Hematopoietic multipotent progenitor cell treated with erythropoietin and hydrocortisone succinate and interleukin-3 and kit ligand, for 8 days (in vitro differentiated cells): ENCODE measurements at regions not wholly inside any gene's neighbourhood (a gene's known extent, or its start where the extent isn't known, plus 50 kb on each side); places are given as distances from the start of the nearest gene placed in this dataset.
"Not testable (repeated sequence)": the region's sequence is repeated elsewhere in the genome, so short reads cannot be mapped to it uniquely, and the experiment has no call there.

ENCODE experiments used
- DNase-seq: peaks from one replicate; pipeline ENCODE4 v3.0.0-alpha.2; 2015

DNA sequence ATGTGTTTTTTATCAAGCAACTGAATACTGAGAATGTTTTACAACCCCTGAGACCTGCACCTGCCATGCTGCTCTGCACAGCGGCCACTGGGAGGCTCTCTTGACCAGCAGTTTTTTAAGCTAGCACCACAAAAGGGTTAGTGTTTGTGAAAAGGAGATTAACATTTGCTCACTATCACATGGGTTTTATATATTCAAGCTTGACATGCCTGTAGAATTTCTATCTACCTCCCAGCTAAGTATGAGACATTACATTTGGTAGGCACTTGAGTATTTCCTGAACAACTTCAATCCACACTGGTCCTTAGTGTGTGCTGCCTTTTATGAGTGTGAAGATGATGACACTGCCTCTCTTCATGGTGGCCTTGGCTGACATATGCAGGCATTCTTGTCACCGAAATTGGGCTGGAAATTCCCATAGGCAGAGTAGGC, 1238.9 kb downstream of the UQCRFS1 start:
- no peak for DNase-seq

DNA sequence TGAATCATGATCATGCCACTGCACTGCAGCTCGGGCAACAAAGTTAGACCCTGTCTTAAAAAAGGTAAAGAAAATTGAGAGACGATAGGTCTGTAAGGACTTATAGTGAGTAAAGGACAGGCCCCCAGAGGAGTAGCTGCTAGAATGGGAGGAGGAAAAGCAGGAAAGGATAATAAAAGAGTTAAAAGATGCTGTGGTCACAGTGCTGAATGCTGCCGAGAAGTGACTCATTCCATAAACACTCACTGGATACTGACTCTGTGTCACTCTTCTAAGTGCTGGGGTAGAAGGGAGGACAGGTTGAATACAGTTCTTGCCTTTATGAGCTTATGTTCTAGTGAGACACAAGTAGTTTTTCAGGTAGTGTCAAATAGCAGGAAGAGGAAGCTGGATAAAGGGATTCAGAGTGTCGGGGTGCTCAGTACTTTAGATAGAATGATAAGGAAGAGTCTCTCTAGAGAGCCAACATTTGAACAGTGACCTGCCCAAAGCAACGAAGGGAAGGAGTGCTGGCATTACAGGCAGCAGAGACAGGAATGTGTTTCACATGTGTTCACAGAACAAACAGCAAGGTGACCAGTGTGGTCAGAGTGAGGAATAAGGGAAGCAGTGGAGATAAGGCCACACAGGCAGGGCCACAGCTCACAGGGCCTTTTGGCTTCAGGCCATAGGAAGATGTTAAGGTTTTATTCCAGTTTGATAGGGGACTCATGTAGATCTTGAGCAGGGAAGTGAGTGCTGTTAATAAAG, 1240.5 kb downstream of the UQCRFS1 start:
- DNase-seq, result no peak

DNA sequence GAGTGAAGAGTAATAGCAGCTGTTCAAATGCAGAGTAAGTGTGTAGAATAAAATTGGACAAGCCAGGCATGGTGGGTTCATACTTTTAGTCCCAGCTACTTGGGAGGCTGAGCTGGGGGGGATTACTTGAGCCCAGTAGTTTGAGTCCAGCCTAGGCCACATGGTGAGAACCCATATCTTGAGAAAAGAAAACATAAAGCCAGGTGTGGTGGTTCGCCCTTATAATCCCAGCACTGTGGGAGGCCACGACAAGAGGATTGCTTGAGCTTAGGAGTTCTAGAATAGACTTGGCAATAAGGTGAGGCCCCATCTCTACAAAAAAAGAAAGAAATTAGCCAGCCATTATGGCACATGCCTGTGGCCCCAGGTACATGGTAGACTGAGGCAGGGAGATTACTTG, 1241.1 kb downstream of the UQCRFS1 start:
- no peak for DNase-seq

DNA sequence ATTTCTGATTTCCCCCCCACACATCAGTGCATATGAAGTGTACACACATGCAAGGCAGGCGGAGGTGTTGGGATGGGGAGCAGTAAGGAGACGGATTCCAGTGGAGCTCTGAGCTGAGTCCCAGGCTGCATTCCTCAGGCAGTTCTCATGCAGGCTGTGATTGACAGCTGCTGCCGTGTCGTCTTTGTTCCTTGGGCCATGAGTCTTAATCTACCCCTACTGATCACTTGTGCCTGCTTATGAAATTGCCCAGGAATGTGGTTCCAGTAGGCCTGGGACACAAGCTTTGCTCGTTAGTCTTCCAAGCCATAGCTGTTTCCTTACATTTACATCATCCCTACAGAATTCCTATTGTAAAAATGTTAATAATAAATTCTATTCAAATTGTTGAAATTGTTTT, 1241.9 kb downstream of the UQCRFS1 start:
- no peak for DNase-seq

DNA sequence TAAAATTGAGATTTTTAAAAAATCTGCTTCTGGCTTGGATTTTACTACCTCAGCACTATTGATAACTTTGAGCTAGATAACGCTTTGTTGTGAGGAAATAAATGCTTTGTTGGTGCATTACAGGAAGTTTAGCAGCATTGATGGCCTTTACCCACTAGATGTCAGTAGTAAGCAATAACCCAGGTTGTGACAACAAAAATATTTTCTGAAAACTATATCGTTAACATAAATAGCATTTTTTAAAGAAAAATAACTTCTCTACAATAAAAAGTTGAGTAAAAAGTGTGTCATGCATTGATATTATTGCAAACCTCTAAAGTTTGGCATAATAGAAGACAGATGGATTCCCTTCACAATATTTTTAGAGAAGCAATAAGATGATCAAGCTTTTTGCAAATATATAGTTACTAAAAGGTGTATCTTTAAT, 1246.5 kb downstream of the UQCRFS1 start:
- DNase-seq, result peak; percentile 4

DNA sequence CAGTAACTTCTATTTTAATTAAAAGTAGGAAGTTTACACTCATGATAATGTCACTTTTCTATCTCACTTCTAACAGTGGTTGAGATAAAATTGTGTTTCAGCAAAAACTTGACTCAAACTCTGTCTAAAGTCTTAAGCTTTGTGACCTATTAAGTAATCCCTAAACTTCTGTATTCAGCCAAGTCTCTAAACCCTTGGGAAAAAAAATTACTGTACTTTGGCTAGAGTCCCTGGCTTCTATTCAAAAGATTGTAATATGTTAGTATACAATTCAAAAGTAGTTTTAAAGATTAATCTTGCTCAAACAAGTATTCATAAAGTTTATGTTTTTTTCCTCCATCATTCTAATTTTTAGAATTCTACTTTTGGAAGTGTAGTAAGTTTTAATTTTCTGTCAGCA, 1248.8 kb downstream of the UQCRFS1 start:
- DNase-seq, result no peak

DNA sequence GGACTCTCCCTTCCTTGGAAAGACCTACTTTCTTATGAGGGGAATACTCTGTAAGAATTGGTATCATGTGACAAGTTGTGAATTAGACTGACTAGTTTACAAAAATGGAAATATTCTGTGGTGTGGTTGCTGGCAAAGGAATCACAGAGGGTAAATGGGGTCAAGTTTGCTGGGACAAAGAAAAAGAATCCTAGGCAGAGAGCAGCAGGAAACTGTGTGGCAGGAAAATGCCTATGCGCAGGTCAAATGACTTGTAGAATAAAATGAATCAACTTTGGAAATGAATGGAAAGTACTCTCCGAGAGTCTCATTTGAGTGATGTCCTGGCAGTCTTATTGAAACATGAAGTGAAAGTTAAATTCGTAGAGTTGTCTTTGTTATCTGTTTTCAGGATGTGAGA, 1250.7 kb downstream of the UQCRFS1 start:
- no peak for DNase-seq

DNA sequence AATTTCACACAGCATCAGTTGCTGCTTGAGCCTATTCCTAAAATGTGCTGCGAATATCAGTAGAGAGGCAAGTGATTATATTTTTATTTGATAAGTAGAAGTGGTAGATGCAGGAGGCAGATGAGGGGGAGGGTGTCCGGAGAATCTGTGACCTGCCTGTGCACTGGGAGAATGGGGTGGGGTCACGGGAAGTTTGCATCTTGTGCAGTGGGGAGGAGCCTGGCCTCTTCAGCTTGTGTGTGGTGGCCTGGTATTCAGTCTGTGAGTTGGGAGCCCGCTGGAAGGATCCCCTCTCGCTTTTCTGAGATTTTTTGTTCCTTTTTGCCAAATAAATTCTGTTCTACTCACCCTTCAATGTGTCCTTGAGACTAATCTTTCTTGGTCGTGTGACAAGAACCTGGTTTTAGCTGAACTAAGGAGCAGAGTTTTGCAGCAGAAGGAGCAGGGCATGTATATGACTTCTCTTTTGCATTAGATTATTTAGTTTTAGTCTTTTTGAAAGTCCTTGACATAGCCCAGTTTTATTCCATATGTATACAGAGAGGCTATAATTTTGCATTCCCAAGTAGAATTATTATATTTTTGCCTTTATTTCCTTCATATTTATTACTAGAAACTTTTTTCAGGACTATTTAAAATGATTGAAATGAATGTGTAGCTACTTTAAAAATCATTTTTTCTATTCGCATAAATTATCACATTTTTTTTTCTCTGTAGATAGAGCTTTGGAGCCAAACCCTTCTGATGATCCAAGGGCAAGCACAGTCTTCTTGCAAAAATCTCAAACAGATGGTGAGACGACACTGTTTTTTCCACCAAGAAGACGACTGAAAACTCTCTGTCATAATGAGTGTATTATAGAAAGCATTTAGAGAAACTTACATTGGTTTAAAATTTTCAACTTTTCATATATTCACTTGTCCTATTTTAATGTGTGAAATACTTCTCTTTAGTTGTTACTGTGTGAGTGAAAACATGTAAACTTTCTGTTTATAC, 1257.2 kb downstream of the UQCRFS1 start:
- no peak for DNase-seq

DNA sequence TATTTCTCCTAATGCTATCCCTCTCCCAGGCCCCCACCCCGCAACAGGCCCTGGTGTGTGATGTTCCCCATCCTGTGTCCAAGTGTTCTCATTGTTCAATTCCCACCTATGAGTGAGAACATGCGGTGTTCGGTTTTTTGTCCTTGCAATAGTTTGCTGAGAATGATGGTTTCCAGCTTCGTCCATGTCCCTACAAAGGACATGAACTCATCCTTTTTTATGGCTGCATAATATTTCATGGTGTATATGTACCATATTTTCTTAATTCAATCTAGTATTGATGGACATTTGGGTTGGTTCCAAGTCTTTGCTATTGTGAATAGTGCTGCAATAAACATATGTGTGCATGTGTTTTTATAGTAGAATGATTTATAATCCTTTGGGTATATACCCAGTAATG, 1270.3 kb downstream of the UQCRFS1 start:
- DNase-seq, result not testable (repeated sequence)

DNA sequence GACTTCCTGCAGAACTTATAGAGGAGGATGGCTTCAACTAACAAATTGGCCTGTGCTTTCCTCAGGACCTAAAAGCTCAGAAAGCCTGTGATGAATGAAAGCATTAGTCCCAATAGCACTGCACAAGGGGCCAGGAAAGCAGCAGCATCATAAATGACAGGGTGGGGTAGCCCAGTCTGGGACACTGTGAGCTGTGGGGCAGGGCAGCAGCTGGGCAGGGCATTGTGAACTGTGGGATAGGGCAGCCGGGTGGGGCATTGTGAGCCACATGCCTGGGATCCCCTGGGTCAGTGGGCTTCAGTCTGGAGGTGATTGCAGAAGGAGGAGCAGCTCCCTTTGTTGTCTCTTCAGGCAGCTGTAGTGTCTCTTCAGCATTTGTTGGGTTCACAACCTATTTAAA, 1276.8 kb downstream of the UQCRFS1 start:
- no peak for DNase-seq

DNA sequence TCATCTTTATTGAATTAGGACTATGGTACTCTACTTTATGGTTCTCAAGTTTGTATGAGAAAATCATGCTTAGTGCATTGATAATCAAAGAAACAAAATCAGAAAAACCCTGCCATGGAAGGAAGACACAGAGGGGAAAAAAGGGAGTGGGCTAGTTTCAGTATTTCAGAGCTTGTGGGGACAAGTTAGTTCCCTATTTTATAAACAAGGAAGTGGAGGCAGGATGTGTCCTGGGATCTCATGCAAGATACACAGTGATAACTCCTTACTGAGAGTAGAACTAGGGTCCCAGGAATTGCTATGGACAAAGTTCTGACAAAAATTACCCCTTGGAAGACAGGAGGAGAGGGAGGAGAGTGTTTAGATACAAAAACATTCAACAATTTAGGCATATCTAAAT, 1277.3 kb downstream of the UQCRFS1 start:
- no peak for DNase-seq

DNA sequence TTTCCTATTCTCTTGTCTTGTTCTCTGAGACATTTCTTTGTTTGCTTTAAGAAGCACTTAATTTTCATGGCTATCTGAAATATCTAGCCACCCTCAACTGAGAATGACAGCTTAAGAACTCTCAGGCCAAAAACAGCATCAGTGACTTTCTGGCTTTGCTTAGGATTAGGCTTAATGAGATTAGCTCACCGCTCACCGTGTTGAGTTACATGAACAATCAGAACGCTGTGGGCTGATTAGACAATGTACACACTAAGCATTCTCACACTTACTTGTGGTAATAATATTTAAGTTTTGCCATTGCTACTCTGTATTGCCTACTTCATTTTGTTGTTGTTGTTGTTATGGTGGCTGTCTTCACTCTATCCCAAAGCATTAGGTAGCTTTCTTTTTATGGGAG, 1283.6 kb downstream of the UQCRFS1 start:
- DNase-seq, result no peak

DNA sequence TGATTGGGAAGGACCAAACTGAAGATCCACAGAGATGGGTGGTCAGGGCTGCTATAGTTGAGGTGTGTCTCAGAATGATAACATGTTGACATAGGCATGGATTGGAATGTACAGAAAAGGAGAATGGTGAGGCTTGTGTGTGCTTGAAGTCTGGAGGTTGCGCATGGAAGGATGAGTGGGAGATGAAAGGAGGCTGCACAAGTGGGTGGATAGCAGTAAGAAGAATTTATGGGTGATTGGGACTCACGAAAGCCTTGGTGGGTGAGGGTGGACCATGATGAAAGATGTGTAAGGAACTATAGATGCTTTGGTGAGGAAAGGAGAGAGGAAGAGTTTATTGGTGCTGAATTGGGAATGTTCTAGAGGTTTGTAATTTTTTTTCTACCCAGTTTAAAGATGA, 1287.7 kb downstream of the UQCRFS1 start:
- DNase-seq, result no peak

DNA sequence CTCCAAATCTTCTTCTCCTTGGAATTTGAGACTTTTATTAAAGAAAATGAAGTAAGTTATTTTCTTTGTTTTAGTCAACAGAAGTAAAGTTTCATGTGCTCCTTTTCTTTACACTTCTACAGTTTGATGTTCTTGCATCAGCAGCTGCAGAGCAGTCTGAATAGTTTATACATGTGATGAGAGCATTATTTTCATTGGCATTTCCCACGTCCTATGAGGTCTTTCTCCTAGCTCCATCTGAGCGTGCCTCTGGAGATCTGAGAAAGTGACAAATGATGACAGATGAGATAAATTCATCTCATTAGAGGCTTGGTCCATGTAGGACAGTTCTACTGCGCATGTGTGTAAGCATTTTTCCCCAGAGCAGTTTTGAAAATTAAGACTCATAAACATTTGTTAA, 1290.0 kb downstream of the UQCRFS1 start:
- no peak for DNase-seq

DNA sequence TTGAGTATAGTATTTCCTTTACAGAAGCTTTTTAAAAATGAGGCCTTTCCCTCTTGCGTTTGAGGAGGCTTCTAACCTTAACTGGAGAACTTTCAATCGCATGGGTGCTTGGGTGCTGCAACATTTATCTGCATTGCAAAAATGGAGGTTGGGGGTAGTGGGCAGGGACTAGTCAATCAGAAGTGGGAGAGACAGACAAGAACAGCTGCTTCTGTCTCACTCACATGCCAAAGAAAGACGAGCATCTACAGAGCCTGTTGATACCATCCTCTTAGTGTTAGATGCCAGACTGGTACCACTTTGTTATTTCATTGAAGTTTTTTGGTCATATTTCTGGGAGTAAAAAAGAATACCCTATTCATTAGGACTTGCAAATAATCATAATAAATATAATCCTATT, 1292.2 kb downstream of the UQCRFS1 start:
- DNase-seq, result no peak

DNA sequence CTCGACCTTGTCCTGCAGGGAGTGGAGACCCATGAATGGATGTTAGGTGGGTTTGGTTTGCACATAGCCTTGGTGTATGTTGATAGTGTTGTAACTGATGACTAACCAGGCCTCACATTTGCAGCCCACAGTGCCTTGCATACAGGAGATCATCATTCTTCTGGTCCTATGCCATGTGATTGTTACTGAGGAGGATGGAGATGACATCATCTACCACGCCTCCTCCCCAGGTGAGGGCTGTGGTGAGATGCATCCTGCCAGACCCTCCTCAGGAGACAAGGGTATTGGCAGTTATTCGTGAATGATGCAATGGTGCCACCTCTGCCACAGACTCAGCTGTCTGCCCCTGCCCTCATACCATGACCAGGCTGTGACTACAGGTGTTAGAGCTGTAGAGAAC, 1294.1 kb downstream of the UQCRFS1 start:
- no peak for DNase-seq

DNA sequence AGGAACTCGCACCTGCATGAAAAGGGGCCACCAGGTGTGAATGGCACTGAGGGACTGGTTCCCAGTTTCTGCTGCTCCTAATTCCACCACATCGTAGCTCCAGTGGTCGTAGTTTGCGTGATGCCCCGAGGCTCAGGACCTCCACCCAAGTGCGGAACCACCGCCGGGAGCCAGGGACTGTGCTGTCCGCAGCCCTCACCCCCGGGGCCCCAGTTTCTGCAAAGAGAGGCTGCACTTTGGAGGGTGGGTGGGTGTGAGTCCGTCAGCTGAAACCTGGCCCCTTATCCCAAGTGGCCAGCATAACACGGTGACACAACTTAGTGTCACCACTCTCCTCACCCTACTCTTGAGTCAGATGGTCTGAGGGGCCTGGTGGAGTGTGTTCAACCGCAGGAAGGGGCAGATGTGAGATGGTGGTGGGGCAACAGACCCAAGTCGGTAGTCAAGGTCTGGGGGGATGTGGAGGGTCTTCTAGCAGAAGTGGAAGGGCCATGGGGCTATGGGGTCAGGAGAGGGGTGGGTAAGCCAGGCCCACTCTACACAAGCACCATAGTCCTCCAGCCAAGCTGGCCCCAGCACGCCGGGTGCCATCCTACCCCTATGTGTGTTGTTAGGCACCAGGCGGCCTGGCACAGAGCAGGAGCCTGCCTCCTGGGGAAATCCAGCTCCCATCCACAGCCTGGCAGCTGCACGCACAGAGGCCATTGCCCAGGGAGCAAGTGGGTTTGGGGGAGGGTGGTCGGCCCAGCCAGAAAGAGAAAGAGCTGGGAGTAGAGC, 1301.6 kb downstream of the UQCRFS1 start:
- no peak for DNase-seq

DNA sequence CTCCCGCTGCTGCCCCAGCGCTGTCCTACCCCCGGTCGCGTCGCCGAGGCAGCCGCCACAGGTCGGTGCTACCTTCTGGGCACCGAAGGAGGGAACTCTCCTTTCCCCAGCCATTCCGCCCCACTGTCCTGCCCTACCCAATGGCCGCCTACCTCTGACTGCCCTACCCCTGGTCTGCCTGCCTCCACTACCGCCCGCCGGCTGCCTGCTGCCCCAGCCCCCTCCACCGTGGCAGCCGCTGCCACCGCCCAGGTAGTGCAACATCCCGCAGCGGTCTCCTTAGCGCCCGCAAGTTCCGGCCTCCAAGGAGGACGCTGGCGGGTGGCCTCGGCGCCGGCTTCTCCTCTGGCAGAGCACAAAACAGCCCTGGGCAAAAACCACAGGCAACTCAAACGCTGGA, 1303.1 kb downstream of the UQCRFS1 start:
- DNase-seq, result no peak

DNA sequence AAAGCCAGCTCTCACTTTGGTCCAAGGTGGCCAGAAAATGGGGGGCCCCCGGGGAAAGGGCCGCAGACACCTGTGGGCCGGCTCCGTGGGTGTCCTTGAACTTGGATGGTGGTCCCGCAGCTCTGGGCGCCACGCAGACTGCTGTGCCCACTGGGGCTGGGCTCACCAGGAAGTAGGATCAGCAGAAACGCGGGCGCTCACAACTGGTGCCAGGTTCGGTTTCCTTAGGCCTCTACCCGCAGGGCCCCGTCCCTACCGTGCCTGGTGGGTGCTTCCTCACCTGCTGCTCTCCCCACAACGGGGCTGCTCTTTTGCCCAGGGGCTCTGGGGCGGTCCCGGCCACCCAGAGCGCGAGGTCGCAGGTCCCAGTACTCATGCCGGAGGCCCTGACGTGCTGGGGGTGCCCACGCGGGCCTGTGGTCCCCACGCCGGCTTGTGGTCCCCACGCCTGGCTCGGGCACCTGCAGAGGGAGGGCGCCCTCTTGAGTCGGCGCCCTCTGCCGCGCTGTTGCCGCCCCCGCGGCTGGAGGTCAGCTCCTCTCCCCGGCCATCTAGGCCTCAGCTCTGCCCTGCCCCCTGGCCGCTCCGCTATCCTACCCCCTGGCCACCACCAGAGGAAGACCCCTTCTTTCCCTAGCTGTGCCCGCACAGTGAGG, 1303.6 kb downstream of the UQCRFS1 start:
- no peak for DNase-seq

DNA sequence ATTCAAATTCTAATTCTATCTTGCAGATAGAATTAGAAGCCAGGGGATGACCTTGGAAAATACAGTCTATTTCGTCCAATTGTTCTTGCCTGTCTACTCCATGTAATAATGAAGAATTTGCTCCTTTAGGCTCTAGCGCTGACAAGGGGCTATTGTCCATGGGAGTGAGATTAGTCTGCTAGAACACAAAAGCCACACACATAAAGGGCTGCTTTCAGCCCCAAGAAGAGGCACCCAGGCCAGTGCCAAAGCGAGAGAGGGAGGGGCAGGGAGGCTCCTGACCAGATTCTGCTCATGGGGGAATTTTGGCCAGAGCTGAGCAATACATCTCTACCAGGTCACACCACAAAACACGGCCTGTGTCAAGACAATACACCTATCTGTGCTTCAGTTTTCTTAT, 1306.9 kb downstream of the UQCRFS1 start:
- DNase-seq, result no peak

DNA sequence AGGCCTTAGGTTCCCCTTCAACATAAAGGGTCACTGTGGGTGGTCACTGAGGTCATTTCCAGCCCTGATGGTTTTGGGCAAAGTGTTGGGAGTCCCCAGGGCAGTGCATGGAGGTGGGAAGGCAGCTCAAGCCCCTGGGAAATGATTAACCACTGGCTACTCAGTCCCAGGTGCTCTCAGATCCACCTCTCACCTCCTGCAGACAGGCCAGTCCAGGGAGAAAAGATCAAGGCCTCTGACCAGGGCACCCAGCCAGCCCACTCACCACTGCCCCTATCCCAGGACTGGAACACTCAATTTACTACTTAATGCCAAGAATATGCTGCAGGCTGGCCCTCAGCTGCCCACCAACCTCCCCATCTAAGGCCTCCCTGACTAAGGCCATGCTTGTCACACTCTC, 1307.9 kb downstream of the UQCRFS1 start:
- no peak for DNase-seq

DNA sequence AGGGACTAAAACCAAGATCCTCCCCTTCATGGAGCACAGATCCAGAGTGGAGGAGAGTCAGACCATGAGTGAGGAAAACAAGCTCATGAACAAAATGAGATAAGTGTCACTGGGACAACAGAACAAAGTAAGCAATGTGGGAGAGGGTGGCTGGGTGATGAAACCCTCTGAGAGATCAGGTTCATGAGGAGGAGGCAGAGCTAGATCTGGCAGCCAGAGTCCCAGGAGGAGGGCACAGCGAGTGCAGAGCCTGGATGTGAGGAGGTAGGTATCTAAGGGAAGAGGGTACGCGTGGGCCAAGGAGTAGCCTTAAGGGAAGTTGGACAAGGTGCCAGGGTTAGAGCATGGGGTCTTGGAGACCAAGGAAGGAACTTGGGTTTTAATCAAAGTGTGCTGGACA, 1311.9 kb downstream of the UQCRFS1 start:
- DNase-seq, result no peak

DNA sequence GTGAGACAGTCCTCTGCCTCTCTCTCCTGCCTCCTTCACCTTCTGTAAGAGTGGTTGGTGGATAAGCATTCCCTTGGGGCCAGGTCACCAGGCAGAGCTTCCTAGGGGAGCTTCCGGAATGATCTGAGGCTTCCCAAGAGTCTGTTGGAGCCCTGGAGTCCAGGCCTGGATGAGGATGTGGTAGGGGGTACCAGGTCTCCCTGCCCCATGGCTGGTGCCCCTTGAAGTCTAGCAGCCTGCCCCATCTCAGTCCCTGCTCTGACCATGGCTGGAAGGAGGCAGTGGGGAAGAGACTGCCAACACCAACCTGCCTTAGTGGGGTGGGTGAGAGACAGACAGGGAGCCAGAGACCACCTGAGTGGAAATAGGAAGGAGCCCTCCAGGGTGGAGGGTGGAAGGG, 1316.9 kb downstream of the UQCRFS1 start:
- no peak for DNase-seq
